Islet of Langerhans (tissue), 1 donor: ENCODE measurements at regions not wholly inside any gene's neighbourhood (a gene's known extent, or its start where the extent isn't known, plus 50 kb on each side); places are given as distances from the start of the nearest gene placed in this dataset.
"Not testable (repeated sequence)": the region's sequence is repeated elsewhere in the genome, so short reads cannot be mapped to it uniquely, and the experiment has no call there.

Experiments used
- FAIRE-seq: peaks from one replicate; lab custom pipeline; 2011; peaks lifted over from hg19 to GRCh38; lab: Jason Lieb, UNC

DNA sequence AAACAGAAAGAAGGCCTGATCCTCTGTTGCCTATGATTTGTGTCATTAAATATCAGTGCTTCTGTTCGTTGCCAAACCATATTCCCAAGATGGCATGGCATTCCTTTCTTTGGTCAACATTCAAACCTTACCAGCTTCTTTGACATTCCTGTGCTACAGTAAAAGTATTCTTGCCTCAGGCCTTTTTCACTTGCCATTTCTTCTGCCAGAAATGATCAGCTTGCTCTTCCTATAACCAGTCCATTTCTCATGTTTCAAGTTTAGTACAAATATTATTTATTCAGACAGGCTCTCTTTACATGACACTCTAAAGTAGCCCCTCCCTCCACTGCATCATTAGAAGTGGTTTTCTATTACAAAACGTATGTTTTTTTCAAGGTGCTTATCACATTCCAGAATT, 278.3 kb downstream of the KCNJ2 start:
- no peak for FAIRE-seq

DNA sequence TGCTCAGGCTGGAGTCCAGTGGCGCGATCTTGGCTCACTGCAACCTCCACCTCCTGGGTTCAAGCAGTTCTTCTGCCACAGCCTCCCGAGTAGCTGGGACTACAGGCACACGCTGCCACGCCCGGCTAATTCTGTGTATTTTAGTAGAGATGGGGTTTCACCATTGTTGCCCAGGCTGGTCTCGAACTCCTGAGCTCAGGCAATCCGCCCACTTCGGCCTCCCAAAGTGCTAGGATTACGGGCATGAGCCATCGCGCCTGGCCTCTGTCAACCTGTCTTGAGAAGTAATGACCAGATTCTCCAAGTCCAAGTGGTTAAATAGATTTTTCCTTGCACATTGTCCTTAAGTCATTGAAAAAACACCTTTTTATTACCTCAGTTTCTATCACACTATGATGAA, 283.7 kb downstream of the KCNJ2 start:
- not testable (repeated sequence) for FAIRE-seq

DNA sequence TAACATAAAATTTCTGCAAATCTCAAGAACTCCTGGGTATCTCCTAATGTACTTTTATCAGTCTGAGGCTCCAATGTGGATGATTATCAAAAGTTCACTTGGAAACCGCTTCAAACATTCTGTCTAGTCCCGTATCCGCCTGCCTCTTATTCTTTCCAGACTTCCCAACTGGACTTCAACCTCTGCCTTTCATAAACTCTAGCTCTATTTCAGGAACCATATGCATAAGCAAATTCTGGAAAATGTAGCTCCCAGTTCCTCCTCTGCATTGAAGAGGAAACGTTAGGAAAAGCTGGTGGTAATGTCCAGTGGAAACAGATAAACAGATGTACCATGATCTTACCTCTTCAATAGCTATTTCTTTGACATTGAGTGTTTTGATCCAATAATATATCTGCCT, 285.0 kb downstream of the KCNJ2 start:
- no peak for FAIRE-seq

DNA sequence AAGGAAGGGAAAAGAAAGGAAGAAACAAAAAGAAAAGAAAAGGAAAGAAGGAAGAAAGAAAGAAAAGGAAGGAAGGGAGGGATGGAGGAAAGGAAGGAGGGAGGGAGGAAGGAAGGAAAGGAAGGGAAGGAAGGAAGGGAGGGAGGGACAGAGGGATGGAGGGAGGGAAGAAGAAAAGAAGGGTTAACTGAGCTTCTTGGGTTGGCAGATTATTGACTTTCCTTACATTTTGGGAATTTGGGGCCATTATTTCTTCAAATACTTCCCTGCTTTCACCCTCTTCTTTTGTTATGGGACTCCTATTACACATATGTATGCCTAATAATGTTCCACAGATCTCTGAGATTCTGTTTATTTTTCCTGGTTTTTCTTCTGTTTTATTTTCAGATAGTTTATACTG, 285.6 kb downstream of the KCNJ2 start:
- no peak for FAIRE-seq

DNA sequence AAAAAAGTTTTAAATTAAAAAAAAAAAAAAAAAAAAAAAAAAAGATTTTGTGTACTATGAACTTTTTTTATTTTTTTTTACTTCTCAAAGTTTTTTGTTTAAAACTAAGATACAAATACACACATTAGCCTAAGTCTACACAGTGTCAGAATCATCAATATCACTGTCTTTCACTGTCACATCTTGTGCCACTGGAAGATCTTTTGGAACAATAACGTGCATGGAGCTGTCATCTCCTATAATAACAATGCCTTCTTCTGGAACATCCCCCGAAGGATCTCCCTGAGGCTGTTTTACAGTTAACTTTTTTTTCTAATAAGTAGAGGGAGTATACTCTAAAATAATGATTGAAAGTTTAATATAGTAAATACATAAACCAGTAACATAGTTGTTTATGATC, 295.7 kb downstream of the KCNJ2 start:
- no peak for FAIRE-seq

DNA sequence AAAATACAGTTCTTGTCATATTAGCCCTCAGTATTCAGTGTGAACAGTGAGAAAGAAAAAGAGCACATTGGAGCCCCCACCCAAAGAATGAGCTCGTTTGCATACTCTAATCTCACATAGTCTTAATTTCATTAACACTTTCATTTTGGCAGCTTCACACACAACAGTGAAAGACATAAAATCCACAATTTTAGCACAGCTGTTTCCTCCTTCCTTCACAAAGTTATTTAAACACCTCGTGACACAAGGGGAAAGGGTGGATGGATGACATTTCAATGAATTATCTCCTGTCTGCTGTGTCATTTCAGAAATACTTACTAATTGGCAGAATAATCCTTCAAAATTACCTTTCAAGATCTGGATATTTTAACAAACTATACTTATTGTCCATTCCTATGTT, 299.3 kb downstream of the KCNJ2 start:
- FAIRE-seq = no peak

DNA sequence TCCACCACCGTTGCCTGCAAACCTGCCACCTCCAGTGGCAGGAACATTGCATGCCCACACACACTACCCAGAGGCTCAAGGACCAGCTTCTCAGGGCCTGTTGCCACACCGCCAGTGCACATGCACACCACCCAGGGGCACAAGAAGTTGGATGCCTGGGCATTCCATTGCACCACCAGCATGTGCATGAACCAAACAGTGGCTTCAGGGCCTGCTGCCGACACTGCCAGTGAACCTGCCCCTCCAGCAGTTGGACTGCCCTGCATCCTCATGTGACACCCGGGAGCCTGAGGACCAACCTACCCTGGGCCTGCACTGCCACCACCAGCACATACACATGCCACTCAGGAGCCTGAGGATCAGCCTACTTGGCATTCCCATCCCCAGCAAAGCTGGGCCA, 303.7 kb downstream of the KCNJ2 start:
- FAIRE-seq = no peak

DNA sequence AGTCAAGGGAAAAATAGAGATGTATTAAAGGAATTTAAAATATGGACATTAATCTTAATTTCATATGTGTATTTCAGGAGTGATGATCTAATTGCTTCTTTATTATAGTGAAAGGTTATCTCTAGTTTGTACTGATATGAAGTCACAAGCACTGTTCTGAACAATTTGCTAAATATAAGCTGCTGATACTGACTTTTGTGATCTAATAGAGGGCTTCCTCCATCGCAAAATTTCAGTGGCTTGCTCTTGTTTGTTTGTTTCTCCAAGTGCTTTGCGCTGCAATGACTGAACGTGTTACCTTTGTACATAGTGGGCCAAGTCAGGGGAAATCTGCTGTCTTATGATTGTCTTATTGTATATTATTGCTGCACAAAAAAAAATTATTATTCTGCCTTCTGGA, 307.0 kb downstream of the KCNJ2 start:
- no peak for FAIRE-seq

DNA sequence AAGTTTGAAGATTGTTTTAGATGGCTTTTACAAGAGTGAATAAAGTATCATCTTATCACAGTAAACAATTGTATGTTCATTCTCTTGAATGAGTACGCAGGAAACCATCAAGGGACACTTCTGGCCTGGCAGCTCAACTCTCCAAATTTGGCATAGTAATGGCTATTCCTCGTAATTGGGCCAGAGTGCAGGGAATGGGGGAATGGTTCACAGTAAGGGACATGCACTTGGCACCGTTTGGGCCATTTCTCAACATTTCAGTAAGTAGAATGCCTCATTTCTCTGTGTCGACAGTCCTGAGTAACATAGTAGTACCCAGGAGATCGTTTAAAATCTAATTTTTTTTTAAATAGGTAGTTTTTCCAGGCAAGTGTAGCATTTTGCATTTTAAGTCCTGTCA, 309.6 kb downstream of the KCNJ2 start:
- no peak for FAIRE-seq

DNA sequence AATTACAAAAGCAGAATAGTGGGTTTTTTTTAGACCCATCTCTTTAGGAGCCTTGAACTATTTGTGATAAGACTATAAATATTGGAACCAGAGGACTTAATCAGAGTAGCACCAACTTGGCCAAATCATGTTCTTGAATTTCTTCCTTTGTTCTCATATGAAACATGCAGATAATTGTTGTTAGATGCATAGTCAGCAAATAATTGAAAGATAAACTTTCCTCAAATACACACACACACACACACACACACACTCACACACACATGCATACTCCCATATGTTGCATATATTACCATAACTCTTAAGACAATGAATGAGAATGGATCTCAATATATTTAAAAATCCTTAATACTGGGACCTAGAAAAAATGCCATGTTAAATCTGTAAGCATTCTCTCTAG, 310.4 kb downstream of the KCNJ2 start:
- FAIRE-seq = no peak

DNA sequence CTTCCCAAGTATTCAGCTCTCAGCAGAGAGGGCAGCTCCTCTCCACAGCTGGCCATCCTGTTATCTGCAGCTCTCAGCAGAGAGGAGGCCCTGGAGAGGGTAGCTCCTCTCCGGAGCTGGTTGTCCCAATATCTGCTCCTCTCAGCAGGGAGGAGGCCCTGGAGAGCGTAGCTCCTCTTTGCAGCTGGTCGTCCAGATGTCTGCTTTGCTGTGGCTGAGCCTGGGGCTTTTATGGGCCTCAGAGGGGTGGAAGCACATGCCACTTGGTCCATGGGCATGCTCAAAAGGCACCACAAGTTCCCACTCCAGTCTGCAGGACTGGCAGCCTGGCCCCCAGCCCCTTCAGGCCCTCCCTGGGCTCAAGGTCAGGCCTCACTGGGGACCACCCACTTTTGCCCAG, 314.3 kb downstream of the KCNJ2 start:
- FAIRE-seq = no peak

DNA sequence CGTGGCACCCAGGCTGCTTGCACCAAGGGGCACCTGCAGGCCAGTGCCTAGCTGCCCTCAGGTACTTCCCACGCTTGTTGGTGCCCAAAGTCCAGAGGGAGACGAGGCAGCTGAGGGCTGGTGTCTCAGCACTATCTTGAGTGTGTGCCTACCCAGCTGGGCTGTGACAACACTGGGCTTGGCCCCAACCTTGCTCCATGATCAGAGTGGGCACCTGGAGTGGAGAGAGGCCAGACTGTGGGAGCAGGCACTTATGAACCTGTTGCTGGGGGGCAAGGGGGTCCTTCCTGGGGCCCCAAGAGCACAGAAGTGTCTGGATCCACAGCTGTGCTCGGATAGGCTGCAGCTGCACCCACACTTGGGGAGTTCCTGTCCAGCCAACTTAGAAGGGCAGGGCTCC, 314.7 kb downstream of the KCNJ2 start:
- no peak for FAIRE-seq

DNA sequence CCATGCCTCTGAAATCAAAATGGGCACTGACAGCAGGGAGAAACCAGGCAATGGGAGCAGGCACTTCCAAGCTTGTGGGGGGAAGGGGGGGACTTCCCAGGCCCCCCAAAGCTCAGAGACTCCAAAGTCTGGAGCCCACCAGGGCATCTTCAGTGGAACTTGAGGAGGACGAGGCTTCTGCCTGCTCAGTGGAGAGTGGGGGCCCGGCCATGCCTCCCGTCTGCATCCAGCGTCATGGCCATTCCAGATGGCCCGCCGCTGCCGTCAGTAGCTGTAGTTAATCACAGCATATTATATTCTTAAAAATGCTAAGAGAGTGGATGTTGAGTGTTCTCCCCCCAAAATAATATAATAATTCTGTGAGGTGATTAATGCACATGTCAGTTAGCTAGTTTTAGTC, 315.2 kb downstream of the KCNJ2 start:
- no peak for FAIRE-seq

DNA sequence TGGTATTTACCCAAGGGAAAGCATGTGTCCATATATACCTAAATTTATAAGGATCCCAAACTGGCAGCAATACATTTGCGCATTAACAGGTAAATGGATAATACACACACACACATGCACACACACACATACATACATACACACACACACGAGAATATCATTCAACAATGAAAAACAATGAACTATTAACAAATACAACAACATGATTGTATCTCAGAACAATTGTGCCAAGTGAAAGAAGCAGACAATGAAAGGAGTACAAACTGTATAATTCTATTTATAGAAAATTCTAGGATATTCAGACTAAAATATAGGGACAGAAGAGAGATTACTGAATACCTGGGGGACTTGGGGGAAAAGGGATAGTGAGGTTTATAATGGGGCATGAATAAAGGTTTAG, 323.0 kb downstream of the KCNJ2 start:
- no peak for FAIRE-seq

DNA sequence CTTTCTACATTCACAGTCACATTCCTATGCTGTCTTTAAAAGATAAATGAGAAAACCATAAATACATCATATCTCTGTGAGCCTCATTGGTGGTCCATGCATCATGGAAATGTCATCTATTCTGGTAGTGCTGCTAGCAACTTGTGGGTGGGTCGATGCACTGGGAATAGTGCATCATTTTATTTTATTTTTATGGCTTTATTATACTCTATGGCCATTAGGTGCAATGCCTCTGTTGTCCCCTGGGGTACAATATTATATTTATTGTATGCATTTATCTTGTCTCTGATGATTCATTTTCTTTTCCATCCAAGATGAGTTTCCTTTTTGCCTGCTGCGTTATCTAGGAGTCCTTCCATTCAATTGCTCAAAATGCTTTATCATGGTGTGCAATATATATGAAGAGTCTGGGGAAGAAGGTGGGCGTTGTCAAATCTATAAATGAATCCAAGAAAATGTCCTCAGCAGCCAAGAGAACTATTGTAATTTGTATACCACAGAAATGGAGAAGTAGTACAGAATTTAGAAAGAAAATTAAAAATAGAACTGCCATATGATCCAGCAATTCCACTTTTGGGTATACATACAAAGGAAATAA, 324.0 kb downstream of the KCNJ2 start:
- no peak for FAIRE-seq

DNA sequence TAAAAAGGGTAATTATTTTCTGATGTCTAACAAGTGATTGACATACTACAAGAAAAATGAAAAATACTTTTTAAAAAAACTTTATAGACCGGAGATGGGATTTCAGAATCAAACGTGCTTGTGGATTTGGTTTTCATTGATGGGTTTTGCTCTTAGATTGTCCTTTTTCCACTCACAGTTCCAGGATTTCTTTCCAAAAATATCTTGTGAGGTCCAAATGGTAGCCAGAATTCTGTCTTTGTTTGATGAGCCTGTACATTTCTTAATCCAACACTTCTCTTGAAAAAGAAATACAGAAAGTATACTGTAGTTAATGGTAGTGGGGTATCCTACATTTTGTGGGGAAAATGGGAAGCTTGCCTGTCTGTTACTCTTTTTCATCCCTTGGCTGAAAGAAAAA, 329.3 kb downstream of the KCNJ2 start:
- no peak for FAIRE-seq

DNA sequence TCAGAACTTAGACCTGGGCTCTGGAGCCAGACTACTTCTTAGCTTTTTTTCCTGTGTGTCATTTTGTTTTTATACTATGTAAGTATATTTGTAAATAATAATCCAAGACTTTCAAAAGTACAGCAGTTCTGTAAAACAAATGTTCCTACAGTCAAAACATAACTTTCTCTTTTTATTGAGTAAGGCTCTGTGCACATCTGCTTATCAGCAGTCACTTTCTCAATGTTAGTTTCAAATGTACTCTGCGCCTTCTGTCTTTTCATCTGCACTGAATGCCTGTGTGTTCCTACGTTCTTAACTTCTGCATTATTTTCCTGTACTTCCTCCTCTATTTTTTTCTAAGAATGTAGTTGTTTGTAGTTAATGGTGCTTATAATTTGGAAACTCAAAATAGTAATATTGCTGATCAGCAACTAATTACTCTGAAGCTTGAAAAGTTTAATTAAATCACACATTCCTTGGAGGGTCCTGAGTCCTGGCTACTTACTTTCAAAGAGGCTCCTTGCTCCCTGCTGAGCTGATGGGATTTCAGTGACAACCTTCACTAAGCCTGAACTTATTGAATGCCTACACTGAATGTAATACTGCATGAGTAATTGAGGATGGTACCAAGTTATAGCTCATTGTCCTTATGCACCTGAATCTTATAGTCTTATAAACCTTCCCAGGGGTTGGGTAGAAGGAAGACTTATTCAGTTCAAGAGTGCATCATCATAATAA, 329.9 kb downstream of the KCNJ2 start:
- FAIRE-seq = no peak

DNA sequence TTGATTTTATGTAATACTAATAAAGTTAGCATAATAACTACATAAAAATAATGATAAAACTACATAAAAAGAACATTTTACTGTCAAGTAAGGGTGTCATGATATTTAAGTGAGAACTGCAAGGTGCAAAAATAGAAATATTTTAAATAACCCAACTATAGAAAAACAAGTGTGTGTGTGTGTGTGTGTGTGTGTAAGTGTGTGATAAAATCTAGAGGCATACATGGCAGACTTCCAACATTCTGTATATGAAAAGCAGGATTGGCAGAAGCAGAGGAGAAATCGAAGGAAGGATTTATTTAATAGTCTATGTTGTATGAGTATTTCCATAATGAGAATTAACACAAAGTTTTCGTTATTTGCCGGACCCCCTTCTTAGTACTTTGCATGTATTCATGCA, 334.1 kb downstream of the KCNJ2 start:
- FAIRE-seq = no peak

DNA sequence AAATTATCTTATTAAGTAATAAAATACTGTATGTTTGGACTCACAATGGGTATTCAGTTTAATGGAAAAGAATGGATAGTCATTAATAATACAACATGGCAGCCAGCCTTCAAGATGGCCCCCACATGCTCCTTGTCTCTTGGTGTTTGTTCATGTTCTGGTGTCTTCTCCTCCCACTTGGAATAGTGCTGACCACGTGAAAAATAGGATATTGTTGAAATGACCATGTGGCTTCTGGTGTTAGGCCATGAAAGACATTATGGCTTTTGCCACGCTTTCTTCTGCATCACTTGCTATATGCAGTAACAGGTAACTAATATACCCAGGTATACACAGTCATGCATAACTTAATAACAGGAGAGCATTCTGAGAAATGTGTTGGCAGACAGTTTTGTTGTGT, 341.0 kb downstream of the KCNJ2 start:
- FAIRE-seq = no peak

DNA sequence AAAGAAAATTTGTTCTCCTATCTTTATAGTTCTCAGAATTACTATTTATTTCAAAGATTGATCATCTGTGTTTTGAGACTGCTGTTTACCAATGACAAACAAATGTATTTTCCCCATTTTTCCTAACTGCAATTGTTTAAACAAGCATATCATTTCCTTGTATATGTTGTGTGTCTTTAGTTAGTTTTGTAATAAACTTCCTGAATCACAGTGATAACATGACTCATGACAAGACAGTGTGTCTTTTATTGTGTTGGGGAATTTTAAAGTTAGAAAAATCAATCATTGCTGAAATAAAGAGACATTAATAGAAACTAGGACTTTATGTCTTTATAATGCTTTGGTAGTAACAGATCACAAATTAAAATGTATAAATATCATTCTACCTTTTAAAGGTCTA, 348.5 kb downstream of the KCNJ2 start:
- no peak for FAIRE-seq

DNA sequence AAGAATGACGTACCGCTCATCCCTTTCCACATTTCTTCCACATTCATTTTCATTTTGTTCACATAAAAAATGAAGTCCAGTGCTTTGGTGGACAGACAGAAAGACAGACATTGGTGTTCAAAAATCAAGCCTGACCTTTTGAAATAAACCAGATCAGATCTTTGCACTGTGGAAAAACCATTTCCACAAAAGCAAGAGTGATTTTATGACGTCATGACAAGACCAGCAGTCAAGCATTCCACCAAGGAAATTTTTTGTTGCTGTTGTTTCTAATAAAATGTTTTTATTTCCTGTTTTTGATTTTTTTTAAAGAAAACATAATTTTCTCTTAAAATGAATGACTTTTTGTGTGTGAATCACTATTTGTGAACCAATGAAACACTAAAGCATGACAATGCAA, 350.0 kb downstream of the KCNJ2 start:
- no peak for FAIRE-seq

DNA sequence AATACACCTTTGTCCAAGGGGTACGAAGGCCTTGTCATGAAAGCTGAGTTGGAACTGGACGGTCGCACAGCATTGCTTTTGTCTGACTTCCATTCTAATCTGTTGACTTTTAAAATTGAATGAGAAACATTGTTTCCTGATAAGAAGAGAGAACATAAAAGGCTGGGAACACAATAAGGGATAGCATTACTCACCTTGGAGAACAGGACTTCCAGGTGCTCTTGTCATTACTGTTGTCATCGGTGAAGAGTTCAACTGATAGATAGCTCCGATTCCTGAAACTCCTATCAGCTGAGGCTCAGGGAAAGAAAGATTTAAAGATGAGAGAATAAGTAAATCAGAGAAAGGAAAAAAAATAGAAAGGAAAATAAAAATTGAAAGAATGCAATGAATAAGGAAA, 351.1 kb downstream of the KCNJ2 start:
- FAIRE-seq = no peak

DNA sequence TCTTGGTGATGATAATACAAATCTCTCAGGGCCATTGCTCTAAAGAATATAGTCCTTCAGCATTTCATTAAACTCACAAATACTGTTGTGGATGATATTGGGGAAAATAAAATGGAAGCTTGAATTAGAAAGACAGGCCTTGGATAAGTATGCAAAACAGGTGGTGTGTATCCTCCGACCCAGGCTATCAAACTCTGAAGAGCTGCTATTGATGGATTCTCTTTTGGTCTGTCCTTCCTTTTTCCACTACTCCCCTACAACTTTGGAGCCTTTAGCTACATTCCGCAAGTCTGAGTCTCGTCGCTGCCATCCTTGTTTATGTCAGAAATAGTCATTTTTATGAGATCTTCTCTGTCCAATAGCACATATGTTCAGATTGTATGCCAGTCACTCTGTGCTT, 351.6 kb downstream of the KCNJ2 start:
- no peak for FAIRE-seq

DNA sequence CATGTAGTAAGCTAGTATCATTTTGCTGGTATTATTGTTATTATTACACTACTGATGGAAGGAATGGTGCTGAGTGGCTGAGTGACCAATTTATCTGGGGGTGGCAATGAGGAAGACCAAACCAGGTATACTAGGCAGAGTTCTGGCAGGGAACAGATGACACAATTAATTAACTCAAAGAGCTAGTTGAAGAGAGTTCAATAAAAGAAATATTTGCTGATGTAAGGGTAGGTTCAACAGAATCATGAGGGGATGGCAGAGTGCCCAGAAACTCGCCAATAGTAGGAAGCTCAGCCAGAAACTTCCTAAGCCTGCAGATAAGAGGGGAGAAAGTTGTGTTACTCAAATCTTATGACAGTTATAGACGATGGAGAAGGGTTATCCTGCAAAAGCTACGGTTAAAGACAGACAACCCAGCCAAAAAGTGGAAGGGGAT, 352.5 kb downstream of the KCNJ2 start:
- FAIRE-seq = no peak

DNA sequence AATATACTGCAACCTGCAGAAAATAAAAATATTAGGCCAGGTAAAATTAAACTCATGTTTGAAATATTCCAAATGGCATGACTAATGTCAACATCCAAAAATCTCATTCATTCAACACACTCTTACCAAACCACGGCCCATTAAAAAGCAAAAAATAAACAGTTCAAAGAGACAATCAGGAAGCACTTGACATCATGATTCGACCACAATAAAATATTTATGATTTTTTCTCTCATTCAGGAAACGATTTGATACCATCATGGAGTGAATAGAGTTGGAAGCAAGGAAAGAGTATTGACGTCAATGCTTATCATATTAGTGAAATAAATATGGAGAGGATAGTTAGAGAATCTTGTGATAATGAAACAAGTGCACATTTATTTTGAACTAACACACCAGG, 354.1 kb downstream of the KCNJ2 start:
- no peak for FAIRE-seq
